ENCODE measurements at regions not wholly inside any gene's neighbourhood (a gene's known extent, or its start where the extent isn't known, plus 50 kb on each side); places are given as distances from the start of the nearest gene placed in this dataset.

DNA sequence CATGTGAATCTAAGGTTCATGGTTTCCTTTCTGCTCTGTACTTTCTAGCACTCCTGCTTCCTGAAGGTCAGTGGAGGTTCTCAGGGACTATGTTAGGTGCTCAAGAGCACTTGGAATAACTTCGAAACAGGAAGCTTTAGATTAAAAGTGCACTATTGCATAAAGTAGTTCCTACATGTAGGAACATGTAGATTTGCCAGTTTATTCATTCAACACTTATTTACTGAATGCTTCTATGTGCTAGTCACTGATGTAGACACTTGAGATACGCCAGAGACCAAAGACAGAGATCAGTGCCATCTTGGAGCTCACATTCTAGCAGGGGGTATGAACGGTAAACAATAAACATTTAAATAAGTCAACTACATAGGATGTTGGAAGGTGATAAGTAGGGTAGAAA lies 87.7 kb downstream of the DHRS2 start:
- TF ChIP-seq, protein P1, sequence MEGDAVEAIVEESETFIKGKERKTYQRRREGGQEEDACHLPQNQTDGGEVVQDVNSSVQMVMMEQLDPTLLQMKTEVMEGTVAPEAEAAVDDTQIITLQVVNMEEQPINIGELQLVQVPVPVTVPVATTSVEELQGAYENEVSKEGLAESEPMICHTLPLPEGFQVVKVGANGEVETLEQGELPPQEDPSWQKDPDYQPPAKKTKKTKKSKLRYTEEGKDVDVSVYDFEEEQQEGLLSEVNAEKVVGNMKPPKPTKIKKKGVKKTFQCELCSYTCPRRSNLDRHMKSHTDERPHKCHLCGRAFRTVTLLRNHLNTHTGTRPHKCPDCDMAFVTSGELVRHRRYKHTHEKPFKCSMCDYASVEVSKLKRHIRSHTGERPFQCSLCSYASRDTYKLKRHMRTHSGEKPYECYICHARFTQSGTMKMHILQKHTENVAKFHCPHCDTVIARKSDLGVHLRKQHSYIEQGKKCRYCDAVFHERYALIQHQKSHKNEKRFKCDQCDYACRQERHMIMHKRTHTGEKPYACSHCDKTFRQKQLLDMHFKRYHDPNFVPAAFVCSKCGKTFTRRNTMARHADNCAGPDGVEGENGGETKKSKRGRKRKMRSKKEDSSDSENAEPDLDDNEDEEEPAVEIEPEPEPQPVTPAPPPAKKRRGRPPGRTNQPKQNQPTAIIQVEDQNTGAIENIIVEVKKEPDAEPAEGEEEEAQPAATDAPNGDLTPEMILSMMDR (conservative IDR thresholded peaks at IDR 0.05; ENCODE audit: low read depth, low read length) = no peak
- Histone ChIP-seq H3K36me3 (ENCODE audit: insufficient read depth) (no peaks in the 10 kb centered on the region), H3K9ac (no peak overlapping the region), H3K27me3 (ENCODE audit: insufficient read depth, low read depth) (no peaks in the 10 kb centered on the region), H3K4me1 (ENCODE audit: low read depth, poor library complexity, severe bottlenecking) (no peaks in the 10 kb centered on the region), H2AFZ (ENCODE audit: low read depth) (no peak overlapping the region), H3K4me3 (IDR thresholded peaks at IDR 0.05; ENCODE audit: insufficient read depth, low read depth, low read length) (no peak overlapping the region), H3K79me2 (ENCODE audit: insufficient read depth, low read depth) (no peaks in the 10 kb centered on the region), H3K4me2 (no peak overlapping the region), H4K20me1 (ENCODE audit: insufficient read depth) (no peaks in the 10 kb centered on the region), H3K27ac (no peak overlapping the region)

DNA sequence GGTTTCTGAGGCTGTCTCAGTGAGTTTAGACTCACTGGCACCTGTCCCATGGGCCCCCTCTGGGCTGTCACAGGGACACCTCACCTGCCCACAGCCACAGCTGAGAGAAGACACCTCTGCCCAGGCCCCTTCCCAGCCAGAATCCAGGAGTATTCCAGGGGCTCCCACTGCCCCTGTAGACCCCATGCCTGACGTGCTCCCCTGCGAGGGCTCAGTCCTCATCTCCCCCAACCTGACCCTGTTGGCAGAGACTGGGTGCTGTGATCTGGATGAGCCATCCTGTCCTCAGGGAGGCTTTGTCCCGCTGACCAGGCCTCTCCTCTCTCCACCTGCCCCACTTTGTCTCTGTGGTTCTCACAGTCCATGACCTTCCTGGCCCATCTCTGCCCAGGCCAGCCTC lies 89.4 kb downstream of the DHRS2 start:
- Histone ChIP-seq H3K4me3 (IDR thresholded peaks at IDR 0.05; ENCODE audit: insufficient read depth, low read depth, low read length) (no peak overlapping the region), H4K20me1 (ENCODE audit: insufficient read depth) (no peaks in the 10 kb centered on the region), H3K79me2 (ENCODE audit: insufficient read depth, low read depth) (no peaks in the 10 kb centered on the region), H3K36me3 (ENCODE audit: insufficient read depth) (no peaks in the 10 kb centered on the region), H3K4me2 (no peak overlapping the region), H3K4me1 (ENCODE audit: low read depth, poor library complexity, severe bottlenecking) (no peaks in the 10 kb centered on the region), H2AFZ (ENCODE audit: low read depth) (no peak overlapping the region), H3K9ac (no peak overlapping the region), H3K27me3 (ENCODE audit: insufficient read depth, low read depth) (no peaks in the 10 kb centered on the region), H3K27ac (no peak overlapping the region)
- TF ChIP-seq, protein P1 (conservative IDR thresholded peaks at IDR 0.05; ENCODE audit: low read depth, low read length) = no peak

DNA sequence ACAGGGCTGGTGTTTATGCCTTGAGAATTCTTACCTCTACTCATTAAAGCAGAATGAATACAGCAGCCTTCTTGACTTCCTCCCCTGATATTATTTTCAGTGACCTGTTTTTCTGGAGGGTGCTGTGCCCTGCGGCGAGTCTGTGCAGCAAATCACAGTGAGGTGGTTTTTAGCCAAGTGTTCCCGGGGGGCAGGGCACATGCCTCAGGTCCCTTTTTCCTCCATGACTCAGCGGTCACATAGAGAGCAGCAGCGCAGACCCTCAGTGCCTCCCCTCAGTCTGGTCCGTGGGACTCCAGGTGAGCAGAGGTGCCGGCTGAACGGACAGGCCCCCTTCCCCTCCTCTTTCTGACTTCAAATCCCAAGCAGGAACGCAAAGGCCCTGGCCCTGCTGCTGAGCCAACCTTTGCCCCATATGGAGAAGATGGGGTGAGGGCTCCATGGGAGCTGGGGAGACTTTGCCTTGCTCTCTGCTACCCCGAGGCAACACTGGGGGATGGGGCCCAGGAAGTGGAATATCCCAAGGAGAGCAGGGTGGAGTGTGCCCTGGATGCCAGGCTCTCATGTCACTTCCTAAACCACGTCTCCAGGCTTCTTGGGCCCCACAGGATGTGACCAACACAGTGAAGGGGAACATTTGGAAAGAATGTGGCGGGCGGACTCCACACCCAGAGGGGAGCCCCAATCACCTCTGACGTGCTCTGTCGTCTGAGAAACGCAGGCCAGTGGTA lies 90.0 kb downstream of the DHRS2 start:
- Histone ChIP-seq H3K36me3 (ENCODE audit: insufficient read depth) (no peaks in the 10 kb centered on the region), H3K9ac (no peak overlapping the region), H3K27ac (no peak overlapping the region), H3K79me2 (ENCODE audit: insufficient read depth, low read depth) (no peaks in the 10 kb centered on the region), H3K27me3 (ENCODE audit: insufficient read depth, low read depth) (no peaks in the 10 kb centered on the region), H3K4me2 (no peak overlapping the region), H2AFZ (ENCODE audit: low read depth) (no peak overlapping the region), H3K4me1 (ENCODE audit: low read depth, poor library complexity, severe bottlenecking) (no peaks in the 10 kb centered on the region), H3K4me3 (IDR thresholded peaks at IDR 0.05; ENCODE audit: insufficient read depth, low read depth, low read length) (no peak overlapping the region), H4K20me1 (ENCODE audit: insufficient read depth) (no peaks in the 10 kb centered on the region)
- TF ChIP-seq, protein P1 (conservative IDR thresholded peaks at IDR 0.05; ENCODE audit: low read depth, low read length) = no peak

- TF ChIP-seq, protein P1 (conservative IDR thresholded peaks at IDR 0.05; ENCODE audit: low read depth, low read length) = peak; percentile 49
- Histone ChIP-seq H3K9ac (no peak overlapping the region), H3K4me2 (no peak overlapping the region), H2AFZ (ENCODE audit: low read depth) (no peak overlapping the region), H3K4me1 (ENCODE audit: low read depth, poor library complexity, severe bottlenecking) (no peaks in the 10 kb centered on the region), H3K27ac (no peak overlapping the region), H3K36me3 (ENCODE audit: insufficient read depth) (no peaks in the 10 kb centered on the region), H3K27me3 (ENCODE audit: insufficient read depth, low read depth) (no peaks in the 10 kb centered on the region), H3K79me2 (ENCODE audit: insufficient read depth, low read depth) (no peaks in the 10 kb centered on the region), H4K20me1 (ENCODE audit: insufficient read depth) (no peaks in the 10 kb centered on the region), H3K4me3 (IDR thresholded peaks at IDR 0.05; ENCODE audit: insufficient read depth, low read depth, low read length) (no peak overlapping the region)
These were observed 91.6 kb downstream of the DHRS2 start for GRCh38 chr14:23727566-23728335.

Data from KMS-11 (cell line).